ENCODE measurements at regions not wholly inside any gene's neighbourhood (a gene's known extent, or its start where the extent isn't known, plus 50 kb on each side); places are given as distances from the start of the nearest gene placed in this dataset.

DNA sequence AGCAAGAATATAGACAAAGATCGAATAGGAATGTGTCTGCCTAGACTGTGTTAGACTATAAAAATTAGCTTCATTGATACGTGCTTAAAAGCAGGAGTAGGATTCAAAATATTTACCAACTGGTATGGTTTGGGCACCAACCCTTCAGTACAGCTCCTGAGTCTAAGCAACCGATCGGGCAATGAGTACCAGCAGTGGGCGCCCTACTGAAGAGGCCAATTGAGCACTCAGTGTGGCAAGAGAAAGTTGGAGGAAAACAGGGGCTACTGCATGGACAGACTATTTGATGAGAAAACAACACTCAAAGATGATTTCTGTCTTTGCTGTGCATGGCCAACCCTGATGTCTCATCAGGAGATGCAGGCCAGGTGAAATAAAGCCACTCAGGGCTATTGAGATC is 176.0 kb upstream of the NWD2 start:
- intact Hi-C loops (cut with DNase I; ENCODE audit: low total_unique reads): no loop called here
- Histone ChIP-seq H3K4me1 (no peaks in the 10 kb centered on the region), H3K9me3 (no peaks in the 10 kb centered on the region), H3K27me3 (no peaks in the 10 kb centered on the region), H3K36me3 (ENCODE audit: low read depth, missing control alignments) (no peaks in the 10 kb centered on the region), H3K4me3 (no peak overlapping the region), H3K27ac (no peak overlapping the region)
- TF ChIP-seq, protein P1, sequence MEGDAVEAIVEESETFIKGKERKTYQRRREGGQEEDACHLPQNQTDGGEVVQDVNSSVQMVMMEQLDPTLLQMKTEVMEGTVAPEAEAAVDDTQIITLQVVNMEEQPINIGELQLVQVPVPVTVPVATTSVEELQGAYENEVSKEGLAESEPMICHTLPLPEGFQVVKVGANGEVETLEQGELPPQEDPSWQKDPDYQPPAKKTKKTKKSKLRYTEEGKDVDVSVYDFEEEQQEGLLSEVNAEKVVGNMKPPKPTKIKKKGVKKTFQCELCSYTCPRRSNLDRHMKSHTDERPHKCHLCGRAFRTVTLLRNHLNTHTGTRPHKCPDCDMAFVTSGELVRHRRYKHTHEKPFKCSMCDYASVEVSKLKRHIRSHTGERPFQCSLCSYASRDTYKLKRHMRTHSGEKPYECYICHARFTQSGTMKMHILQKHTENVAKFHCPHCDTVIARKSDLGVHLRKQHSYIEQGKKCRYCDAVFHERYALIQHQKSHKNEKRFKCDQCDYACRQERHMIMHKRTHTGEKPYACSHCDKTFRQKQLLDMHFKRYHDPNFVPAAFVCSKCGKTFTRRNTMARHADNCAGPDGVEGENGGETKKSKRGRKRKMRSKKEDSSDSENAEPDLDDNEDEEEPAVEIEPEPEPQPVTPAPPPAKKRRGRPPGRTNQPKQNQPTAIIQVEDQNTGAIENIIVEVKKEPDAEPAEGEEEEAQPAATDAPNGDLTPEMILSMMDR (IDR thresholded peaks at IDR 0.05): no peak
- no peak for TF ChIP-seq POLR2A (IDR thresholded peaks at IDR 0.05)
- WGBS, 2 donors: 60 to 63% methylated on average over 5 of the region's 5 CpGs
- no peak for DNase-seq

DNA sequence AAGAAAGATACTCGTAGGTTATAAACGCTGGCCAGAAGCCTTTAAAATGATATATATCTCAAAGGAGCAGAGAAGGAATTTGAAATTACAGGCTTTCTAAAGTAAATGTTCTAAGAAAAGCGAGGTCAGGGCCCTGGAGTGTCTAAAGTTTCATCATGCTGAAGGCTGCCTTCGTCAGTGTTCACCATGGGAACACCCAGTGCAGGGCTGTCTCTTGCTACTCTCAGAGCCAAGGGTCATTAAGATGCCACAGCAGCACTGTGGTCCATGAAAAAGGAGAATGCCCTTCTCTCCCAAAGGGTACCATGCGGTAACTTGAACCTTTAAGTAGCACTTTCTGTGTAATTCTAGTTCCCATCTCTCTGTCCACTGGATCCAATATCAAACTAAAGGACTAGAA is 174.5 kb upstream of the NWD2 start:
- H3K27ac ChIP-seq: no peak overlapping the region
- WGBS, 2 donors: 56 to 72% methylated on average over 5 of the region's 5 CpGs
- TF ChIP-seq, protein P1 (IDR thresholded peaks at IDR 0.05): no peak
- no peak for TF ChIP-seq POLR2A (IDR thresholded peaks at IDR 0.05)
- H3K9me3 ChIP-seq: no peaks in the 10 kb centered on the region
- H3K36me3 ChIP-seq (ENCODE audit: low read depth, missing control alignments): no peaks in the 10 kb centered on the region
- no peaks in the 10 kb centered on the region for H3K4me1 ChIP-seq
- intact Hi-C loops (cut with DNase I; ENCODE audit: low total_unique reads): no loop called here
- H3K27me3 ChIP-seq: no peaks in the 10 kb centered on the region
- no peak overlapping the region for H3K4me3 ChIP-seq
- DNase-seq: no peak

DNA sequence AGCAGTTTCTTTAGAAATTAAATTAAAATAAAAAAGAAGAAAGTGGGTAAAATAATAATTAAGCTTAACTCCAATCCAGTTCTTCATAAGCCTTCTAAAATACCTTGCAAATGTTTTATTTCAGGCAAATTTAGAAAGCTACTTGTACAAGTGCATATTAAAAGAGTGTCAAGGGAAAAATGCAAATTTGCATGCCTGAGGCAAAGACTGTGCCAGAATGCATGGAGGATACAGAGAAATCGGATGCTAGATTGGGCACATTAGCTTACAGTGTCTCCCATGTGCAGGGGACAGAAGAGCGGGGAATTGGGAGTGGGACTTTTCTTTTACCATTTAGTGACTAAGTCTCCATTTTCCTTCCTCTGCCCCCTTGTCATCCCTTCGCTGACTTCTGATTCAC is 173.0 kb upstream of the NWD2 start:
- intact Hi-C loops (cut with DNase I; ENCODE audit: low total_unique reads): no loop called here
- H3K4me1 ChIP-seq: no peaks in the 10 kb centered on the region
- no peak for DNase-seq
- no peaks in the 10 kb centered on the region for H3K9me3 ChIP-seq
- no peak for TF ChIP-seq POLR2A (IDR thresholded peaks at IDR 0.05)
- TF ChIP-seq, protein P1 (IDR thresholded peaks at IDR 0.05): no peak
- H3K27ac ChIP-seq: no peak overlapping the region
- H3K36me3 ChIP-seq (ENCODE audit: low read depth, missing control alignments): no peaks in the 10 kb centered on the region
- H3K4me3 ChIP-seq: no peak overlapping the region
- H3K27me3 ChIP-seq: no peaks in the 10 kb centered on the region
- 89 to 91% methylated on average over 3 of the region's 3 CpGs for WGBS, 2 donors

DNA sequence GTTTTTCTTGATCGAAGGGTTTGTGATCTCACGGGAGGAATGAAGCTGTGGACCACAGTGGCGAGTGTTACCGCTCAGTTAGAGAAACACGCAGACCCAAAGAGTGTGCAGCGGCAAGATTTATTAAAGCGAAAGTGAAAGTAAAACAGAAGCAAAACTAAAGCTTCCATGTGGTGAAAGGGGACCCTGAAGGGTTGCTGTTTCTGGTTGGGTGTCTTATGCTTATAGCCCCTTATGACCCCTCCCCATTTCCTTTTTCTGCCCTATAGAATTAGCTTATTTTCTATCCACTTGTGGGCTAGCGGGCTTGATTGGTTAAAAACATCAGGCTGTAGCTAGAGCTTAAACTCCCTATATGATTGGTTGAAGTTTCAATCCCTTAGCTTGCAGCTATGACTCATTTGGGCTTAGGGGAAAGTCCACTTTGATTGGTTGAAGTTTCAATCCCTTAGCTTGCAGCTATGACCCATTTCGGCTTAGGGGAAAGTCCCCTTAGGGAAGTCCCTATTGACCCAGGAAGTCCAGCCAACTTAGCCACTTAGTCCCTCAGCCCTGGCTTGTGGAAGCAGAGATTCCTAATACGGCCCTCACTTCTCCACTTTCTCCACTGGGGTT is 171.2 kb upstream of the NWD2 start:
- intact Hi-C loops (cut with DNase I; ENCODE audit: low total_unique reads): no loop called here
- no peak overlapping the region for H3K27ac ChIP-seq
- no peak for TF ChIP-seq POLR2A (IDR thresholded peaks at IDR 0.05)
- TF ChIP-seq, protein P1 (IDR thresholded peaks at IDR 0.05): no peak
- WGBS, 2 donors: 52 to 85% methylated on average over 10 of the region's 10 CpGs
- no peaks in the 10 kb centered on the region for H3K36me3 ChIP-seq (ENCODE audit: low read depth, missing control alignments)
- no peaks in the 10 kb centered on the region for H3K9me3 ChIP-seq
- no peak for DNase-seq
- no peaks in the 10 kb centered on the region for H3K4me1 ChIP-seq
- no peaks in the 10 kb centered on the region for H3K27me3 ChIP-seq
- H3K4me3 ChIP-seq: no peak overlapping the region

DNA sequence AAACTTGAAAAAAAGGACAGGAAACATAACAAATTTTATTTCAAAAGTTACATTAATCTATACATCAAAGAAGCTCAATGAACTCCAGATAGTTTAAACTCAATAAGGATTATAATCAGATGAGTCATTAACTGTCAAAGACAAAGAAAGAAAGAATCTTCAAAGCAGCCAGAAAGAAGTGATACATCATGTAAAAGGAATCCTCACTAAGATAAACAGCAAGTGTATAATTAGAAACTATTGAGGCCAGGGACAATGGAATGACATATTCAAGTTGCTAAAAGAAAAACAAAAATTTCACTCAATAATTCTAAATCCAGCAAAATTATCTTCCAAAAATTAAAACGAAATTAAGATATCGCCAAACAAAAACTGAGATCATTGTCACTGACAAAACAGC is 161.6 kb upstream of the NWD2 start:
- Histone ChIP-seq H3K27ac (no peak overlapping the region), H3K4me3 (no peak overlapping the region), H3K27me3 (no peaks in the 10 kb centered on the region), H3K9me3 (no peaks in the 10 kb centered on the region), H3K4me1 (no peaks in the 10 kb centered on the region), H3K36me3 (ENCODE audit: low read depth, missing control alignments) (no peaks in the 10 kb centered on the region)
- DNase-seq: no peak
- TF ChIP-seq POLR2A (IDR thresholded peaks at IDR 0.05): no peak
- TF ChIP-seq, protein P1 (IDR thresholded peaks at IDR 0.05): no peak
- intact Hi-C loops (cut with DNase I; ENCODE audit: low total_unique reads): no loop called here
- WGBS, 2 donors: 88 to 100% methylated on average over 2 of the region's 2 CpGs
